HG03135 (cell line): ENCODE measurements at regions not wholly inside any gene's neighbourhood (a gene's known extent, or its start where the extent isn't known, plus 50 kb on each side); places are given as distances from the start of the nearest gene placed in this dataset.

ENCODE experiments used
- ATAC-seq: cut with Tn5 transposase; IDR thresholded peaks from one replicate; pipeline ENCODE4 v1.9.1; 2021; ENCODE audit warnings: mild to moderate bottlenecking, moderate library complexity; ENCODE audit not compliant: unreplicated experiment

DNA sequence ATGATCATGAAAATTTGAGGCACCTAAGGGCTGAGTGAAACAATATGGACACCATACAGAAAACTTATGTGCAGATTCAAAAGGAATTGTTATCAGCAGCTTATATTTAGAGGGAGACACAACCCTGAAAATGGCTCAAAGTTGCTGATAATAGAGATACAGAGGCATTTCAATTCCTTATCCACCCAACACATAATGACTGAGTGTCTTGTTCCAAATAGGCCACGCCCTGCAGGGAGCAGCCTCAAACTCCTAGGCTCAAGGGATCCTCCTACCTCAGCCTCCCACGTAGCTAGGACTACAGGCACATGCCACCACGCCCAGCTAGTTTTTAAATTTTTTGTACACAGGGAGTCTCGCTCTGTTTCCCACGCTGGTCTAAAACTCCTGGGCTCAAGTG is 79.0 kb downstream of the LBH start:
- no peak for ATAC-seq

DNA sequence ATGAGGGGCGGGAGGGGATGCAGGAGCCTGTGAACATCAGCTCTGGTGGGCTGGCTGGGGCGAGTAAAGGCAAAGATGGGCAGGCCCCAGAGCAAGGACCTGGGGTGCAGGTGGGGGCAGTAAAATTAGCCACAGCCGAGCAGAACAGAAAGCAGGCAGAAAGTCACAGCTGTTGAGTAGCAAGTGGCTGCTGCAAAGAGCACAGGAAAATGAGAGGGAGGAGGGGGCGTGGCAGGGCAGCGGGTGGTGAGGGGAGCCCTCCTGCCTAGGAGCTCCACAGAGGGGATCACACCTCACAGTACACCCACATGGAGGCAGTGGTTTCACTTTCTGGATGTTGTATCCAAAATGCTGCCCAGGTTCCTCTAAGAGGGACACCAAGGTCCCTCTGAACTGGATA is 79.6 kb downstream of the LBH start:
- no peak for ATAC-seq

DNA sequence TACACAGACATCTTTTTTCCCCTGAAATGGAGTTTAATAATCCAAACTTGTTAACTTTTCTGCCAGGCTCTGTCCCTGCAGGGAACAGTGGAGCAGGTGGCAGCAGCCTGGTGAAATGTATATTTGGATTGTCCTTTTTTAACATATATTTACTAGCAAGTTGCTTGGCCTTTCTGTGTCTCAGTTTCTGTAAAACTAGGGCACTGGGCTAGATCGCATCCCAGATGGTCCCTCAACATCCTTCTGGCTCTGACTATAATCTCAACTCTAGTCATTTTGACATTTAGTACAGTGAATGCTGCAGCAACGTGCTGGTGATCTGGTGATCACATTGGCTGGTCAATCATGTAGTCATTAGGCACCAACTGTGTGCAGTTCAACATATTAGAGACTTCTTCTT is 80.4 kb downstream of the LBH start:
- ATAC-seq = no peak

DNA sequence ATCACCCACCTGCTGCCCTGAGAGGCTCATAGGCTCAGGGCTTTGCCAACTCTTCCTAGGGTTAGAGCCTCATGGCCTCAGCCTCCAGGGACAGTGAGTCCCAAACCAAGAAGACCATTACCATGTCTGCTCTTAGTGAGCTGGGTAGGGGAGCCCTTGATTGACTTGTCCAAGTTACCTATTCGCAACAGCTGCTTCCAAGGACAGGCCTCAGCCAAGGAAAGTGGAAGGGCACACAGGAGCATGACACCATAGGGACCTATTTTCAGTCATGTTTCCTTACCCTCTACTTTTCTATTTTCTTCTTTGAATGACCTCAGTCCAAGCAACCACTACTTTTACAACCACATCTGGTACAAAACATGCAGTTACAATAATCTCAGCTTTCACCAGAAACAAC is 81.6 kb downstream of the LBH start:
- ATAC-seq = no peak

DNA sequence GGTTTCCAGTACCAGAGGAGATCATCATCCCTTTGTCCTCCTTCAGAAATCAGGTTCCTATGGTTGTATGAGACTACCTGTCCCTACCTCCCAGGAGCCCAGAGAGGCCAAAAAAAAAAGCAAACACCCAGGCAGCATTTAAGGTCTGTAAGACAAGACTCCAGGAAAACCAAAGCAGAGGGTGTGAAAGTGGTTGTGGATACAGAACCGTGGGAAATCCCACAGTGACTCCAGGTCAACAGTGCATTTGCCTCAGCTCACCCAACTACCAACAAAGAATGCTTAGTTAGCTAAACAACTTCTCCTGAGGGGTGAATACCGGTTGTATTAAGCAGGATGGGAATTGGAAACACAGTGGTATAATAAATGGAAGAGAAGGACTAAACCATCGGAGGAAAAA is 83.6 kb downstream of the LBH start:
- no peak for ATAC-seq

DNA sequence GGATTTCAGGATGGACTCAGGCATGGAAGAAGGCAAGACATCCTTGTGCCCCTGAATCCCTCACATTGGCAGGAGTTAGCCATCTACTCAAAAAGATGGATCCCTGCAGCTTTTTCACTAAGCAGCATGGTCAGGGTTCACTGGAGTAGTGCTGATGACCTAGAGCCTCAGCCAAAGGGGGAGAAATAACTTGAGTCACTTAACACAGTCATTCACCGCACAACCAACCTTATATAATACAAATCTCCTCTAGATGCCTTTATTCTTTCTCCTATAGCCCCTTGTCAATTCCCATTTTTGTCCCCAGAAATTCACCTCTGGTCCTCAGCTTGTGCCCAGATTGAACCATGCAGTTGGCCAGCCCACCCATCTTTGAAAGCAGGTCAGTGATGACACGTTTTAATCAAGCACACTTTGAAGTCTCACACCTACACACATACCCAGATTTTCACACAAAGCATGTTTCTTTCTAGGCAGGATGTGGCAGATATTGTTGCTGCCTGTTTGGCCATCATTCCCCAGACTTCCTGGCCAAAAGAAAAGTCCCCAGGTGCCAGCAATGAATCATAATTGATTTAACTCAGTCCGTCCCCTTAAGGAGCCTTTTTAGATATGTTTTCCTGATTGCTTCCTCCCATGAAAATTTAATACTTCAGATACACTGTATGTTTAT is 84.2 kb downstream of the LBH start:
- ATAC-seq = no peak

DNA sequence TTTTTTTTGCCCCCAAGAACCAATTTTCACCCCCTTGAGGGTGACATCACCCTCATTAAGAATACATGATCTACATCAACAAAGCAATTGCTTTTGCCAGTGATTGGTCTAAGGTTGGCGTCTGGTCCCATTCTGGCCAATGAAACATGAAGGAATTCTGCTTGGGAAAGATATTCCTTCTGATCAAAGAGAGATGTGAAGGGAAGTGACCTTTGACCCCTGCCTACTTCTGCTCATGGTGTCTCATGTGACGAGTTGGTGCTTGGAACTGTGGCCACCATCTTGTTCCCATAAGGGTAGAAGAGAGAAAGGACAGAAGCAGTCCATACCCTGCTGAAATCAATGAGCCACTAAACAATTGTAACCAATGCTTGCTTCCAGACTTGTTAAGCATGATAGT is 85.1 kb downstream of the LBH start:
- ATAC-seq = no peak

DNA sequence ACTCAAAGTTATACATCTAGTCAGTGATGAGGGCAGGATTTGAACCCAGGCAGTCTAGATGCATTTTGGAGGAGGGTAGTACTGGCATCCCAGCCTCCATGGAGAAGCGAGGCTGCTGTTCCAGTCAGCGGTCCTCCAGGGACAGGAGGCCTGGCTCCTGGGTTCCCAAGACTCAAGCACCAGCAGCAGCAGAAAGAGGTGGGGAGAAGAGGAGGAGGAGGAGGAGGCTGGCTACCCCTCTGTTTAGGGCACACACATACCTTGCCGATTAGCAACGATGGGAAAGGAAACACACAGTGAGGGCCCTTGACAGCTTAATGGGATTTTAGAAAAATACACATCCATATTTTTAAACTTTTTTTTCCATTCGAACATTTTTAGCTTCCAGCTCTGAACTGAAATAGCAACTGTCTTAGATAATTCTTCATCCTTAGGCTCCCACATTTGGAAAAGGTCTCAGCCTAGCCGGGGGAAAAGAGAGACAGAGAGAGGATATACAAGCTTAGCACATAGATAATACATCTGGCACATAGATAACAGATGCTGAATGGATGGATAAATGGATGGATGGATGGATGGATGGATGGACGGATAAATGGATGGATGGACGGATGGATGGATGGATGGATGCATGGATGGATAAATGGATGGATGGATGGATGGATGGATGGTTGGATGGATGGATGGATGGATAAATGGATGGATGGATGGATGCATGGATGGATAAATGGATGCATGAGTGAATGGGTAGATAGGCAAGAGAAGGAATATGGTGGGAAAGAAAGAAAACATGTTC is 87.9 kb downstream of the LBH start:
- ATAC-seq = no peak

DNA sequence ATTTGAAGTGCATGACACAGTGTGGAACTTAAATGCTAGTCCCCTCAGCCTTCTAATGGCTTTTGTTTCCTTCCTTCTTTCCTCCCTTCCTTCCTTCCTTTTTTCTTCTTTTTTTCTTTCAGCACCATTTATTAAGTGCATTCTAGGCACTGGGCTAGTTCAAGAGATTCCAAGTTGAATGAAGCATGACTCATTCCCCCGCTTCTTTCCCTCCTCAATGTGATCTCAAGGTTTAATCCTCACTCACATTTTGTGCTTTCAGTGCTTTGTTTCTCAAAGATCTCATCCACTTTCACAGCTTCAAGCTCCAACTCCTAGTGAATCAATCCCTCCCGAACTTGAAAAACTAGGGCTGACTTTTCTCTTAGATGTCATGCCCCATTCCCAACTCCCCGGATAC is 90.1 kb downstream of the LBH start:
- no peak for ATAC-seq

DNA sequence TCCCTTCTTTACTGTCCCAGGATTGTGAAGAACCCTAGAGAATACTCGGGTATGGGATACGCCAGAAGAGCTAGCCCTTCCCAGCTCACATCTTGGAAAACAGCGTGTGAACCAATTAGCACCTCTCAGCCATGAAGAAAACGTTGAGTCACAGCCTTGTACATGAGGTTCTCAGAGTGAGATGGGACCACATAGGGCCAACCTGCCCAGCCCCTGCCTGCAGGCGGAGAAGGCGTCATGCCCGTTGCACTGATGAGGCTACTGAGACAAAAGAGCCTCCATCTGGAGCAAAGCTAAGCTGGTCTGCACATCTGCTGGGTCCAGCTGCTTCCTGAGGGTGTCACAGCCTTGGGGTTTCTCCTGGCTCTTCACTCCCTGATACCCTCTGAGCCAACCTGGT is 92.2 kb downstream of the LBH start:
- ATAC-seq = no peak

DNA sequence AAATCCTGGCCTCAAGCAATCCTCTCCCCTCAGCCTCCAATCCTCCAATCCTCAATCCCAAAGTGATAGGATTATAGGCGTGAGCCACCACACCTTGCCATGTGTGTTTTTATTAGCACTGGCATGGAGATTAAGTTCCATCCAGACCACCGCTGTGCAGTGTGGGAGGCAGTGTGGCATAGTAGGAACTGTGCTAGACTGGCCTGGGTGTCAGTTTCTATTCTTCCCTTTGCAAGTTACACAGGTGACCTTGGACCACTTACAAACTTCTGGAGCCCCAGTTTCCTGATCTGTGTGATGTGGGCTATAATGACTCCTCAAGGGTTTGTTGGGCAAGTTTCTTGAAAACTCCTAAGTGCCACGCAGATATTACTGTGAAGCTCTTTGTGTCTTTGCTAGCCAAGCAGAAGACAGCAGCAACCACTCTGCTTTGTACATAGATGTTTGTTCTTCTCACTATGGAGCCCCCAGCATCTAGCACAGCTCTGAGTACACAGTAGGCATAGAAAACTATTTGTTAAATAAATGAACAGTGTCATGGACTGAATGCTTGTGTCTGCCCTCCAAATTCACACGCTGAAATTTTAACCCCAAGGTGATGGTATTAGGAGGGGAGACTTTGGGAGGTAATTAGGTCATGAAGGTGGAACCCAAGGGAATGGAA is 93.0 kb downstream of the LBH start:
- ATAC-seq = no peak

DNA sequence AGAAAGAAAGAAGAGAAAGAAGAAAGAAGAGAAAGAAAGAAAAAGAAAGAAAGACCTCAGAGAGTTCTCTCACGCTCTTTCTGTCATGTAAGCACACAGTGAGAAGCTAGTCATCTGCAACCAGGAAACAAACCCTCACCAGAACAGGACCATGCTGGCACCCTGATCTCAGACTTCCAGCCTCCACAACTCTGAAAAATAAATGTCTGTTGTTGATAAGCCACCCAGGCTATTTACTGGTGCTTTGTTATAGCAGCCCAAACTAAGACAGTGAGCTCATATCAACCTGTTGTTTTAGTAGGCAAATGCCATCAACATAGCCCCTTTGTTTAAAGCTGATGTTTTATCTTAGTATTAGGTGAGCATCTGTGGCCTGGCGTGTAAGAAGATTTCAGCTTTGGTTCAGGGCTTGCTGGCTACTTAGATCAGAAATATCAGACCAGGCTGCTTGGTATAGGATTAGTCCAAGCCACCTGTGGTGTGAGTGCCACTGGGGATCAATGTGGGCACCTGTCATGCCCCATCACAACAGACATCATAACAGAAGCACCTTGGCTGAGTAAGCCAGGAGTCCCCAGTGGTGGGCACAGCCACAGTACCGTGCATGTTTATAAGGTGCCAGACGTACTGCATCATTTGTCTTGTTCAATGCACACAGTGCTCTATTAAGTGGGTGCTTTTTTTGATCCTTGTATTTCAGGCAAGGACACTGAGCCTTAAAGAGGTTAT is 94.4 kb downstream of the LBH start:
- ATAC-seq = no peak

DNA sequence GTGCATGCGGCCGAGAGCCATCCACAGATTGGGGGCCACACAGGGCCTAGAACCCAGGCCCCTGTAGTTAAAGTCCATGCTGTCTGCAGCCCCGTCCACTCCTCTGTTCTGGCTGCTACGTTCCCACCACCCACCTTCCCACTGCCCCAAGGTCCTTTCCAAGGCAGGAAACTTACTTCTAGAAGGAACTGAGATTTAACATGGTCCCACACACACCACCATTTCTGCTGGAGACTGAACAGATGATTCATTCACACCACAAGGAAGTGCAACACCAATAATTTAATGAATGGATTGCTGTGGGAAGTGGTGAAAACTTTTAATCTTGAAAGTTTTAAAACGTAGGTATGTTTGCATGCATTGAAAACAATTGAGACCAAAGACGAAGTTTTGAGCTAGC is 95.2 kb downstream of the LBH start:
- no peak for ATAC-seq

DNA sequence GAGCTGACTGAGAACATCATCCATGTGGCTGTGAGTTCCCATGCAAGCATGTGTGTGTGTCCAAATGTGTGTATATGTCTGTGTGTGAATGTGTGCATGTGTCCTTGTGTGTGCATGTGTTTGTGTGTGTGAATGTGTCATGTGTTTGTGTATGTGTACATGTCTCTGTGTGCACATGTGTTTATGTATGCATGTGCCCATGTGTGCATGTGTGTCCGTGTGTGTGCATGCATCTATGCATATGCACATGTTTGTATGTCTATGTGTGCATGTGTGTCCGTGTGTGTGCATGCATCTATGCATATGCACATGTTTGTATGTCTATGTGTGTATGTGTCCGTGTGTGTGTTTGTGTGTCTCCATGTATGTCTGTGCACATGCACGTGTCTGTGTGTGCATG is 99.7 kb downstream of the LBH start:
- ATAC-seq = no peak

DNA sequence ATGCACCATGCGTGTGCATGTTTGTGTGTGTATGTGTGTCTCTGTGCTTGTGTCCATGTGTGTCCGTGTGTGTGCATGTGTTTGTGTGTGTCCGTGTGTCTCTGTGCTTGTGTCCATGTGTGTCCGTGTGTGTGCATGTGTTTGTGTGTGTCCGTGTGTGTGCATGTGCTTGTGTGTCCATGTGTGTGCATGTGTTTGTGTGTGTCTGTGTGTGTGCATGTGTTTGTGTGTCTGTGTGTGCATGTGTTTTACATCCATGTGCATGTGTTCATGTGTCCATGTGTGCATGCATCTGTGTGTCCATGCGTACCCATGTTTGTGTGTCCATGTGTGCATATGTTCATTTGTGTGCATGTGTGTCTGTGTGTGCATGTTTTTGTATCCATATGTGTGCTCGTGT is 100.5 kb downstream of the LBH start:
- no peak for ATAC-seq

DNA sequence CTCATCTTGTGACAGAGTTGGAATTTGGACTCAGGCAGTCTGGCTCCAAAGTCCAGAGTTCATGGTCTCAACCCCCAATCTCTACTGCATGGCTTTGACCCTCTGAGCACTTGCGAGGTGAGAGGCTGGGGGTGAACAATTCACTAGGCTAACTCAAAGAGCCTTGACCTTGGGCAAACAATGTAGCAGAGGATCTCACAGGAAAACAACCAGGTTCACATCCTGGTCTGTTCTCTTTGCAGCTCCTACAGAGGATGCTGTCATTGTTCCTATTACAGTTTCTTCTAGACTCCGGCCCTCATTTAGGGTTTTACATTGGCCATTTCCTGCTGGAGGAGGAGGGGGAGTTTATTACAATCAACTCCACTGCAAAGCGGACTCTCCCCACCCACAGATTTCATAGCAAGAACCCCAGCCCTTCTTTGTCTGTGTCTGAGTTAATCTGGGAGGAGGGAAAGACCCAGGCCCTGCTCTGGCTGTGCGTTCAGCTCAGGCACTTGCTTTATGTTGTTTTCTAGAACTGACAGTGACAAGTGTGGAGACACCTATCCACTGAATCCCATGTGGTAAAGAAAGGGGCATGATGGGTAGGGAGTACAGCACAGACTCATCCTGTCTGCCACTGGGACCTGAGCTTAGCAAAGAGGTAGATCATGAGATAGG is 101.6 kb downstream of the LBH start:
- no peak for ATAC-seq

DNA sequence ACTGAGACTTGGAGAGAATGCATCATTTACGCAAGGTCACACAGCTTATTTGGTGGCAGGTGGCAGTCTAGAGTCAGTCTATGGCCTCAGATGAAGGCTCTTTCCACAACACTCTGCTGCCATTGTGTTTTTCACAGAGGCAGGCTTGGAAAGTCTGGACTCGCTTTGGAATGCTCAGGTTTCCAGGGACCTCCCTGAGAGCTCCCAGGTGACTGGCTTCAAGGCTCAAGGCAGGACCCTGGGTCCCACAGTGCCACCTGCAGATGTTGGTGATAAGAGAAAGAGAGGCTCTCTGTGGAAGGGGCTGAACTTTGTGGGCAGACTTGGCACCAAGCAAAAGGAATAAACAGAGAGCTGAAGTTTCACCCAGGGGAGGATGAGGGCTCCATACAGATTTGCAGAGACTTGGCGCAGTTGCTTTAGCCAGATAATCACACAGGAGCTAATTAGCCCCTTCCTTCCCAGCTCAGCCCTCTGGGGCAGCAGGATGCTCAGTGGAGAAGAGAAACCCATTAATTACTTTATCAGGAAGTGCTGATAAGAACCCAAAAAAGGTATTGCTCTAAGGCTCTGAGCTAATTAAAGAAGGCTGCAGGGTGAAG is 103.5 kb downstream of the LBH start:
- no peak for ATAC-seq

DNA sequence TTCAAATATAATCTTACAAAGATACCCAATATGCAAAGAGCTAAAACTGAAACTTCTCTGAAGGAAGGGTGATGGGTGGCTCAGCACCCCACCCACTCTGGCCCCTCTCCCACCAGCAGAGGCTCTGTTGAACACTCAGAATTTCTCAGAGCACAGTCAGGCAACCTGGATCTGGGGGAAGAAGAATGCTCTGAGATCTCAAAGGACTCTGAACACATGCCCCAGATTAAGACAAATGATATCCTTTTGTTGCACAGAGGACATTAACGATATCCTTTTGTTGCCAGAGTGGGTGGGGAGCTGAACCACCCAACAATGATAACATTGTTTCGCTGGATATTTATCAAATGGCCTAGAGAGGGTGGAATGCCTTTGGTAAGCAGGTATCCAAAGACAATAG is 104.8 kb downstream of the LBH start:
- no peak for ATAC-seq

DNA sequence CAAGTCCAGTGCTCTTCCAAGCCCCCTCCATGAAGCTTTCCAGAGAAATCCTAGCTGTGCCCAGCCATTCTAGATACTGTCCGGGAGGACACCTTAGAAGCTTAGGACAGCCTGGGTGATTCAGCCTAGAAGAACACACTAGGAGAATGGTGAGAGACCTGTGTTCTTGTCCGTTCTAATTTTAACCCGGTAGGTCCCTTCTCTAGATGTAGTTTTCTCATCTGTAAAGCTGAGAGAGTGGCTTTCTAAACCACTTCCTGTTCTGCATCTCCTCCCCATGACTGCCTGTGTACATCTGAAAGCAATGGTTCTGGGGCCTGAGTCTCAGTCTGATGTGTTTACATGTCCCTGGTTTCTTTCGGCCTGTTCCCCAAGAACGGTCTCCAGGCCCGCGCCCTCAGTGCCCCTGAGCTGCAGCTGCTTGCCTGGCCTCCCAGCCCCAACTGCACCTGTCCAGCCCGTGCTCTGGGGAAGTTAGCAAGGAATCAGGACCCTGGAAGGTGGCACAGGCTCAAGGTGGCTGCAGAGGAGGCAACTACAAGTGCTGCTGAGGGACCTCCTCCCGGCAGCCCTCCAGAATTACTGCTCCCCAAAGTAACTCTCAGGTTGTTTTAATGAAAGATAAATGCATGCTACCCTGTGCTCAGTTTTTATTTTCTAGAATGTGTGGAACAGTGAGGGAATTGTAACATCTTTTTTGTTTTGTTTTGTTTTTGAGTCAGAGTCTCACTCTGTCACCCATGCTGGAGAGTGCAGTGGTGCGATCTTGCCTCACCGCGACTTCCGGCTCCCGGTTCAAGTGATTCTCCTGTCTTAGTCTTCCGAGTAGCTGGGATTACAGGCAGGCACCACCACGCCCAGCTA is 105.9 kb downstream of the LBH start:
- ATAC-seq = peak; percentile 83

DNA sequence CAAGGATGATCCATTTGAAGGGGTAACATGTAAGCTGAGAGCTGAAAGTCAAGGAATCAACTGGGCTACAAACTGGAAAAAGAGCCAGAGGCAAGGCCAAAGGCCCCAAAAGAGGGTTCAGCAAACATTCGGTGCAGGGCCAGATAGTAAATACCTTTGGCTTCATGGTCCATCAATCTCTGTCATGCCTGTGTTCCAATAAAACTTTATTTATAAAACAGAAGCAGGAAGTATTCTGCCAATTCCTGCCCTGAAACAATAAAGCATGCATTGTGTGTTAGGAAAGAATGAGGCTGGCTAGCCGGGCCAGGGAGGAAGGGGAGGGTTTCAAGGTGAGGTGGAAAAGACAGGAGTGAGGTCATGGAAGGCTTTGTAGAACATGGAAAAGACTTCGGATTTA is 107.1 kb downstream of the LBH start:
- no peak for ATAC-seq
